H1 (cell line): ENCODE measurements at regions not wholly inside any gene's neighbourhood (a gene's known extent, or its start where the extent isn't known, plus 50 kb on each side); places are given as distances from the start of the nearest gene placed in this dataset.

Experiments used
- BRCA1 ChIP-seq: IDR thresholded peaks from 2 replicates; pipeline ENCODE4 v1.6.1; 2012; ENCODE audit warnings: low read depth, low read length, improper control_type of control experiment
- EGR1 ChIP-seq: IDR thresholded peaks from 2 replicates; pipeline ENCODE4 v1.6.1; 2011; ENCODE audit warnings: low read depth, low read length, borderline replicate concordance
- KDM4A ChIP-seq: IDR thresholded peaks from one replicate; pipeline ENCODE4 v1.7.1; 2012; ENCODE audit warnings: low read depth, mild to moderate bottlenecking, moderate library complexity, low read length, inconsistent platforms; ENCODE audit not compliant: severe bottlenecking
- SP1 ChIP-seq: IDR thresholded peaks from 2 replicates; pipeline ENCODE4 v1.6.1; 2011; ENCODE audit warnings: low read depth, low read length
- TF ChIP-seq, protein P1 (sequence below): IDR thresholded peaks from 2 replicates; pipeline ENCODE4 v1.6.1; 2012; ENCODE audit warnings: inconsistent platforms

DNA sequence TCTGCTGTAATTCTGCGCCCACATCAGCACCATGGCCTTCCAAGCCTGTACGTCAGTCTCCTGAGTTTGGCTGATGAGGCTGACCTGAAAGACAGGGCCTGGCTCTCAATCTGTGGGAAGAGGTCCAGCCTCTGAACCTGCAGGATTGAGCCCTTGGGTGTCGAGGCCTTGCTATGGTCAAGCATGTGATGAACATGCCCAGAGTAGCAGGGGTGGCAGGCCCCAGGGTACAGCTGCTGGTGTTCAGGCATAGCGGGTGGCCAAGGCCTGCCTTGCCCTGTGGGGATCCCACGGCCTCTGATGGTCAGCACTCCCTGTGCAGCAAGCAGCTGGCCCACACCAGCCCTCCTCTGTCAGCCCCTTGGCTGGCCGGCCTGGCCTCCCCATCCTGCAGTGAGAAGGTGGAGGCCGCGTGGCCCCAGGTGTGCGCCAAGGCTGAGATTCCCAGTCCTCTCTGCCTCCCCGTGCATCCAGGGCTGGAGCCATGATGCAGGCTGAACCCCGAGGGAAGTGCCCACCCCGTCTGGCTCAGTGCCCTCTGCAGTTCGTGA is 298.4 kb downstream of the NDUFA10 start (continued):
- TF ChIP-seq, protein P1, sequence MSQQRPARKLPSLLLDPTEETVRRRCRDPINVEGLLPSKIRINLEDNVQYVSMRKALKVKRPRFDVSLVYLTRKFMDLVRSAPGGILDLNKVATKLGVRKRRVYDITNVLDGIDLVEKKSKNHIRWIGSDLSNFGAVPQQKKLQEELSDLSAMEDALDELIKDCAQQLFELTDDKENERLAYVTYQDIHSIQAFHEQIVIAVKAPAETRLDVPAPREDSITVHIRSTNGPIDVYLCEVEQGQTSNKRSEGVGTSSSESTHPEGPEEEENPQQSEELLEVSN = no peak
- TF ChIP-seq EGR1 (no peak), SP1 (no peak), KDM4A (no peak), BRCA1 (no peak)
- TF ChIP-seq, all 59 proteins: peak for 0
